A549 (cell line): ENCODE measurements at regions not wholly inside any gene's neighbourhood (a gene's known extent, or its start where the extent isn't known, plus 50 kb on each side); places are given as distances from the start of the nearest gene placed in this dataset.

Experiments used
- ATAC-seq, 2 experiments: fragments of 200-7000 bp in 1 of 2; fragments of >200 bp in 1 of 2; cut with Nextera tagmentation in 1 of 2; cut with Tn5 transposase in 1 of 2; 3 replicates each; pipeline versions ENCODE4 v1.8.0 to v1.9.1; 2018 to 2020; ENCODE audit warnings: mild to moderate bottlenecking in 1 of 2, moderate library complexity in 1 of 2
- CTCF ChIA-PET: fragments of 300-600 bp; sonication (Branson Sonifier 250); formaldehyde crosslinking; extraction: SDS; loops from one replicate; lab custom pipeline; 2021; ENCODE audit warnings: antibody characterized with exemption, inconsistent platforms; lab: Yijun Ruan, JAX
- POLR2A ChIA-PET: fragments of 350-600 bp; formaldehyde crosslinking; extraction: SDS; loops from one replicate; lab custom pipeline; 2021; ENCODE audit warnings: antibody characterized with exemption, inconsistent platforms; lab: Yijun Ruan, JAX
- DNase-seq, 2 experiments: peaks; one replicate each; pipeline versions ENCODE4 v3.0.0 to v3.0.0-alpha.2; 2011 to 2016; ENCODE audit warnings: low read depth in 1 of 2, low spot score in 1 of 2
- FAIRE-seq: peaks from 2 replicates; lab custom pipeline; 2011; peaks lifted over from hg19 to GRCh38; lab: Jason Lieb, UNC
- H3K27ac ChIP-seq, 2 experiments: fragments of >200 bp; sonication (Bioruptor Twin); formaldehyde crosslinking; 3 replicates each; pipeline ENCODE4 v1.5.1; 2016 to 2017
- H3K4me1 ChIP-seq: fragments of >200 bp; sonication (Bioruptor Twin); formaldehyde crosslinking; 3 replicates; pipeline ENCODE4 v1.6.1; 2016
- H3K4me2 ChIP-seq: fragments of >200 bp; sonication (Bioruptor Twin); formaldehyde crosslinking; 3 replicates; pipeline ENCODE4 v1.6.1; 2016
- H3K4me3 ChIP-seq: fragments of >200 bp; sonication (Bioruptor Twin); formaldehyde crosslinking; 3 replicates; pipeline ENCODE4 v1.5.1; 2016
- H3K9me3 ChIP-seq: fragments of >200 bp; sonication (Bioruptor Twin); formaldehyde crosslinking; 3 replicates; pipeline ENCODE4 v1.6.1; 2016
- BHLHE40 ChIP-seq: IDR thresholded peaks from 2 replicates; pipeline ENCODE4 v1.6.1; 2012; ENCODE audit warnings: low read depth, low read length, inconsistent platforms
- CBX8 ChIP-seq: fragments of 200-600 bp; sonication (generic); IDR thresholded peaks from 2 replicates; pipeline ENCODE4 v1.6.1; 2016
- CTCF ChIP-seq: fragments of >200 bp; sonication (Bioruptor Twin); formaldehyde crosslinking; IDR thresholded peaks from 3 replicates; pipeline ENCODE4 v1.5.1; 2016
- ELK1 ChIP-seq: fragments of 150-350 bp; IDR thresholded peaks from 2 replicates; pipeline ENCODE4 v1.6.1; 2014; ENCODE audit warnings: low read depth, mild to moderate bottlenecking, low read length
- FOSL2 ChIP-seq, 2 experiments: fragments of 450-650 bp in 1 of 2; fragments of >200 bp in 1 of 2; sonication (Bioruptor Twin) in 1 of 2; formaldehyde crosslinking; IDR thresholded peaks; 2 replicates each; pipeline versions ENCODE4 v1.5.0 to v1.6.1; 2016 to 2020; ENCODE audit warnings: mild to moderate bottlenecking in 1 of 2, moderate library complexity in 1 of 2
- GATA3 ChIP-seq: IDR thresholded peaks from 2 replicates; pipeline ENCODE4 v1.6.1; 2012; ENCODE audit warnings: borderline replicate concordance
- HEYL ChIP-seq: fragments of 250-450 bp; sonication (Bioruptor Pico); IDR thresholded peaks from 2 replicates; pipeline ENCODE4 v1.8.0; 2021; ENCODE audit warnings: mild to moderate bottlenecking, moderate library complexity
- HOXB5 ChIP-seq: fragments of 250-450 bp; sonication (Bioruptor Pico); IDR thresholded peaks from 2 replicates; pipeline ENCODE4 v1.5.0; 2020; ENCODE audit warnings: mild to moderate bottlenecking, moderate library complexity
- JUNB ChIP-seq: fragments of >200 bp; sonication (Bioruptor Twin); formaldehyde crosslinking; IDR thresholded peaks from 2 replicates; pipeline ENCODE4 v1.6.1; 2016
- KDM5A ChIP-seq: fragments of 200-600 bp; sonication (generic); IDR thresholded peaks from 2 replicates; pipeline ENCODE4 v1.6.1; 2016; ENCODE audit warnings: antibody characterized with exemption, mild to moderate bottlenecking
- MAFK ChIP-seq: fragments of 450-650 bp; IDR thresholded peaks from 2 replicates; pipeline ENCODE4 v1.6.1; 2014; ENCODE audit not compliant: partially characterized antibody
- MAX ChIP-seq: IDR thresholded peaks from 2 replicates; pipeline ENCODE4 v1.6.1; 2012
- MYC ChIP-seq: IDR thresholded peaks from 2 replicates; pipeline ENCODE4 v1.6.1; 2012; ENCODE audit warnings: mild to moderate bottlenecking, inconsistent platforms, low read length, improper control_type of control experiment, borderline replicate concordance
- NFE2L2 ChIP-seq: fragments of 150-350 bp; conservative IDR thresholded peaks from 2 replicates; pipeline ENCODE4 v1.6.1; 2014; ENCODE audit warnings: low read length
- PBX3 ChIP-seq: IDR thresholded peaks from 2 replicates; pipeline ENCODE4 v1.6.1; 2012
- PHF8 ChIP-seq: fragments of 200-600 bp; sonication (generic); IDR thresholded peaks from 2 replicates; pipeline ENCODE4 v1.6.1; 2016; ENCODE audit warnings: low read depth, mild to moderate bottlenecking, antibody characterized with exemption, moderate library complexity, borderline replicate concordance
- RARB ChIP-seq: fragments of 250-450 bp; sonication (Bioruptor Pico); IDR thresholded peaks from 2 replicates; pipeline ENCODE4 v1.8.0; 2021; ENCODE audit warnings: mild to moderate bottlenecking, moderate library complexity
- ZNF302 ChIP-seq: fragments of 250-450 bp; sonication (Bioruptor Pico); IDR thresholded peaks from 2 replicates; pipeline ENCODE4 v1.9.0; 2021; ENCODE audit warnings: inconsistent platforms, mild to moderate bottlenecking, moderate library complexity
- WGBS: methylation state at CpG from one replicate; pipeline ENCODE4 v1.1.6; 2017; ENCODE audit errors: missing lambda C conversion rate; 5-methylcytosine and 5-hydroxymethylcytosine counted together

- ChIA-PET POLR2A (no interaction called here), CTCF (no interaction called here)
- H3K4me1 ChIP-seq, result no peaks in the 10 kb centered on the region
- WGBS, result 24% methylated on average over 2 of the region's 2 CpGs
- TF ChIP-seq HEYL (CRISPR knock-in tag), result no peak
- no peak for TF ChIP-seq RARB (CRISPR knock-in tag)
- no peak for TF ChIP-seq ELK1
- no peak for TF ChIP-seq HOXB5 (CRISPR knock-in tag)
- TF ChIP-seq MYC, result no peak
- H3K9me3 ChIP-seq, result no peaks in the 10 kb centered on the region
- no peak overlapping the region for H3K27ac ChIP-seq
- peak; percentile 7 for FAIRE-seq
- no peak overlapping the region for H3K4me2 ChIP-seq
- ATAC-seq, result no peak
- no peak overlapping the region for H3K4me3 ChIP-seq
- no peak for DNase-seq
Observed at GRCh38 chr14:28240909-28241308, 525.7 kb upstream of the FOXG1 start.

- H3K4me1 ChIP-seq, result no peaks in the 10 kb centered on the region
- no peak overlapping the region for H3K27ac ChIP-seq
- POLR2A ChIA-PET, result no interaction called here
- H3K4me2 ChIP-seq, result no peak overlapping the region
- CTCF ChIA-PET, result interaction anchor here (0.6 to 1.4 kb wide), 2 partner anchors 359 to 365 kb away, joined by 3 to 4 read pairs; no protein-coding TSS in a partner anchor
- TF ChIP-seq GATA3, result no peak
- WGBS, result 52% methylated on average over 2 of the region's 2 CpGs
- FAIRE-seq, result no peak
- no peak for ATAC-seq
- no peak overlapping the region for H3K4me3 ChIP-seq
- H3K9me3 ChIP-seq, result no peaks in the 10 kb centered on the region
- DNase-seq, result no peak
Observed at GRCh38 chr14:28242895-28243294, 523.7 kb upstream of the FOXG1 start.

GRCh38 chr14:28243600-28243999, 523.0 kb upstream of the FOXG1 start:
- ATAC-seq, result no peak

More at GRCh38 chr14:28243600-28243999, 523.0 kb upstream of the FOXG1 start:
- Histone ChIP-seq H3K27ac (no peak overlapping the region), H3K4me3 (no peak overlapping the region), H3K4me1 (no peaks in the 10 kb centered on the region), H3K9me3 (no peaks in the 10 kb centered on the region), H3K4me2 (no peak overlapping the region)
- ChIA-PET POLR2A (no interaction called here), CTCF (no interaction called here)
- TF ChIP-seq FOSL2 (IDR thresholded peaks at IDR 0.05), result no peak
- no peak for TF ChIP-seq FOSL2 (CRISPR knock-in tag; IDR thresholded peaks at IDR 0.05)
- no peak for TF ChIP-seq CBX8
- TF ChIP-seq PBX3, result no peak
- TF ChIP-seq PHF8, result no peak
- no peak for TF ChIP-seq MAX
- TF ChIP-seq BHLHE40, result no peak
- TF ChIP-seq KDM5A, result no peak
- no peak for TF ChIP-seq ZNF302 (CRISPR knock-in tag)
- no peak for TF ChIP-seq NFE2L2
- no peak for TF ChIP-seq JUNB
- no peak for TF ChIP-seq MAFK
- no peak for TF ChIP-seq CTCF
- no peak for FAIRE-seq
- 15% methylated on average over 3 of the region's 3 CpGs for WGBS
- DNase-seq, result no peak
